ENCODE measurements at regions not wholly inside any gene's neighbourhood (a gene's known extent, or its start where the extent isn't known, plus 50 kb on each side); places are given as distances from the start of the nearest gene placed in this dataset.

DNA sequence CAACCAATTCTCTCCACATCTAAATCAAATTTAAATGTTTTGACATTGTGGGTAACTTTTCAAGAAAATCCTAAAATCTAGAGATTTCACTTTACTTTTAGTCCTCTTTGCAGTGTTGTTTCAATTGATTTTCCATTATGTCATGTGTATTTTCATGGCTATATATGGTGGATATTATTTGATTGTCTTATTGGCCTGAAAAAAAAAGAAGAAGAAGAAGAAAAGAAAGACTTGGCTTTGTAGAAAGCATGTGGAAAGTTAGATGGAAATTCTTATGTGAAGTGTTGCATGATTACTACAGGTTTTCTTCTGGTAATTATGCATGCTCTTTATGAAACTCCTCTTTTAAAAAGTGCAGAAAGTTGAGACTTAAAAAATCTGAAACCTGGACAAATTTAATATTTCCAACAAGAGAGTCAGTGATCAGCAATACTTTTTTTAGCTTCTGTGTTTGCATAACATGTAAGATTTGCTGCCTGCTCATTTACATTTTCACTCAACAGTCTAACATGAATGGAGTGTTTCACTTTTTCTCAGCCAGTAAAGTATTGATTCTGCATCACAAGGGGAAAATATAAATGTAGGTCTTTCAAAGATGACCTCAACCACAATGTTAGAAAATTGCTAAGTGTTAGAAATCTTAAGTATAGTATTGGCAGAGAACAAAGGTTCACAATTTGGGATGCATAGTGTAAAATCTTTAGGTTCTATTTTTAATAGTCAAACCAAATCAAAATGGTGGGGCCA lies 438.7 kb downstream of the BCKDHB start:
- ChIA-PET POLR2A (ENCODE audit: partially characterized antibody) (interaction anchor here (0.6 kb wide), 1 partner anchor 816 kb away, joined by 3 read pairs; no protein-coding TSS in a partner anchor), CTCF (ENCODE audit: partially characterized antibody) (interaction anchor here (0.8 to 1.4 kb wide), 4 partner anchors 14 to 89 kb away, joined by 3 to 4 read pairs (median 3); no protein-coding TSS in a partner anchor)
- H3K79me1 ChIP-seq (ENCODE audit: low read depth, low read length) = no peaks in the 10 kb centered on the region
- H3K27me3 ChIP-seq (replicated peaks in 1 of 4; ENCODE audit: control insufficient read depth in 3 of 4, extremely low read depth in 1 of 4, insufficient read depth in 3 of 4, low read length in 3 of 4) = no peaks in the 10 kb centered on the region
- no peak overlapping the region for H2BK120ac ChIP-seq (replicated peaks; ENCODE audit: low read depth, low read length)
- H2BK20ac ChIP-seq (ENCODE audit: low read length) = no peak overlapping the region
- no peak overlapping the region for H3K9ac ChIP-seq (replicated peaks in 1 of 4; ENCODE audit: extremely low read depth in 1 of 4, low read depth in 3 of 4, low read length in 3 of 4)
- no peaks in the 10 kb centered on the region for H3K4me1 ChIP-seq (replicated peaks in 1 of 4; ENCODE audit: control insufficient read depth in 3 of 4, insufficient read depth in 4 of 4, low read length in 3 of 4)
- no peak overlapping the region for H2BK15ac ChIP-seq (ENCODE audit: low read length)
- no peak overlapping the region for H3K18ac ChIP-seq (ENCODE audit: extremely low read depth, low read length)
- no peak overlapping the region for H3K4me2 ChIP-seq (ENCODE audit: insufficient read depth in 1 of 2, low read depth in 2 of 2, low read length in 2 of 2)
- no peaks in the 10 kb centered on the region for H3K79me2 ChIP-seq (ENCODE audit: control insufficient read depth in 1 of 2, insufficient read depth in 2 of 2, low read length in 2 of 2)
- no peak overlapping the region for H2BK12ac ChIP-seq (ENCODE audit: low read depth, low read length)
- H3K36me3 ChIP-seq (ENCODE audit: control insufficient read depth in 2 of 4, insufficient read depth in 4 of 4, low read length in 3 of 4) = no peaks in the 10 kb centered on the region
- H4K91ac ChIP-seq (replicated peaks; ENCODE audit: insufficient read length, low read length) = no peak overlapping the region
- peaks cover 0 to under 1% of the 10 kb centered on the region in 2 experiments; a peak in 2 of 4 replicates for H3K9me3 ChIP-seq (ENCODE audit: insufficient read depth in 2 of 2, low read depth in 1 of 2, low read length in 1 of 2)
- H4K20me1 ChIP-seq (replicated peaks in 1 of 2; ENCODE audit: control insufficient read depth in 1 of 2, insufficient read depth in 2 of 2, low read length in 2 of 2) = no peaks in the 10 kb centered on the region
- FAIRE-seq (no peak), DNase-seq (ENCODE audit: low read depth in 1 of 2, low spot score in 2 of 2) (no peak)
- H2BK5ac ChIP-seq (ENCODE audit: low read depth, low read length) = no peak overlapping the region
- H3K23ac ChIP-seq (ENCODE audit: insufficient read length) = no peak overlapping the region
- H2AK5ac ChIP-seq (ENCODE audit: low read depth, low read length) = no peak overlapping the region
- no peak overlapping the region for H3K27ac ChIP-seq (ENCODE audit: low read depth, low read length)
- H2AFZ ChIP-seq (ENCODE audit: low read length) = no peak overlapping the region
- H4K5ac ChIP-seq (ENCODE audit: insufficient read length, low read depth, low read length) = no peak overlapping the region
- no peak overlapping the region for H3K56ac ChIP-seq (replicated peaks; ENCODE audit: insufficient read length, low read depth, low read length)
- no peak overlapping the region for H3K14ac ChIP-seq (ENCODE audit: insufficient read length)
- no peak overlapping the region for H3K4me3 ChIP-seq (ENCODE audit: extremely low read depth in 1 of 4, insufficient read depth in 2 of 4, low read depth in 3 of 4, low read length in 4 of 4)
- H3K4ac ChIP-seq (replicated peaks; ENCODE audit: insufficient read length, low read depth, low read length) = no peak overlapping the region
- no peaks in the 10 kb centered on the region for H3K23me2 ChIP-seq (ENCODE audit: low read depth, low read length)
- no peak overlapping the region for H4K8ac ChIP-seq (ENCODE audit: extremely low read depth, insufficient read depth, low read length)

Data from H1 (cell line).